Sigmoid colon (tissue), 6 donors: ENCODE measurements at regions not wholly inside any gene's neighbourhood (a gene's known extent, or its start where the extent isn't known, plus 50 kb on each side); places are given as distances from the start of the nearest gene placed in this dataset.

Experiments
- DNase-seq: peaks from one replicate; pipeline ENCODE4 v3.0.0-alpha.2; 2019
- H3K27ac ChIP-seq, 4 donors: fragments of 200-600 bp; sonication (generic); one replicate each; pipeline ENCODE4 v1.5.1; 2016 to 2019; ENCODE audit warnings: mild to moderate bottlenecking in 1 of 4
- H3K27me3 ChIP-seq, 3 donors: fragments of 200-600 bp; sonication (generic); one replicate each; pipeline ENCODE4 v1.5.1; 2019; ENCODE audit warnings: mild to moderate bottlenecking in 1 of 3
- H3K36me3 ChIP-seq, 4 donors: fragments of 200-600 bp; sonication (generic); one replicate each; pipeline ENCODE4 v1.5.1; 2016 to 2019
- H3K4me1 ChIP-seq, 4 donors: fragments of 200-600 bp; sonication (generic); one replicate each; pipeline ENCODE4 v1.5.1; 2017 to 2019
- H3K4me3 ChIP-seq, 4 donors: fragments of 200-600 bp; sonication (generic); one replicate each; pipeline ENCODE4 v1.5.1; 2017 to 2019; ENCODE audit warnings: mild to moderate bottlenecking in 2 of 4, moderate library complexity in 1 of 4
- H3K9me3 ChIP-seq, 4 donors: fragments of 200-600 bp in 3 of 4; sonication (generic) in 3 of 4; one replicate each; pipeline versions ENCODE4 v1.5.1 to v1.6.1; 2013 to 2019
- EP300 ChIP-seq, 4 donors: sonication (generic); formaldehyde crosslinking; IDR thresholded peaks; one replicate each; pipeline ENCODE4 v1.6.1; 2017; ENCODE audit warnings: antibody characterized with exemption in 4 of 4
- POLR2A ChIP-seq, 2 donors: fragments of 450-650 bp; IDR thresholded peaks; one replicate each; pipeline ENCODE4 v1.6.1; 2016; ENCODE audit warnings: antibody characterized with exemption in 2 of 2, mild to moderate bottlenecking in 2 of 2, moderate library complexity in 2 of 2
- POLR2AphosphoS5 ChIP-seq, 4 donors: sonication (generic); formaldehyde crosslinking; IDR thresholded peaks; one replicate each; pipeline ENCODE4 v1.6.1; 2017; ENCODE audit warnings: antibody characterized with exemption in 4 of 4
- WGBS, 2 donors: extraction: QIAGEN DNeasy Blood & Tissue Kit; methylation state at CpG; one replicate each; pipeline ENCODE4 v1.1.7; 2013; 5-methylcytosine and 5-hydroxymethylcytosine counted together
- intact Hi-C: fragments of 100-400 bp; cut with DNase I; formaldehyde crosslinking; loops from one replicate; pipeline ENCODE4 v1.15.1; 2023
- TF ChIP-seq, protein P1 (sequence below), 4 experiments: fragments of 450-650 bp in 3 of 4; fragments of 200-600 bp in 1 of 4; IDR thresholded peaks; one replicate each; pipeline ENCODE4 v1.5.1; 2016 to 2019; ENCODE audit warnings: antibody characterized with exemption in 4 of 4, mild to moderate bottlenecking in 3 of 4, moderate library complexity in 2 of 4
- donor health status: healthy with polysubstance abuse.
- donor health status: healthy.

DNA sequence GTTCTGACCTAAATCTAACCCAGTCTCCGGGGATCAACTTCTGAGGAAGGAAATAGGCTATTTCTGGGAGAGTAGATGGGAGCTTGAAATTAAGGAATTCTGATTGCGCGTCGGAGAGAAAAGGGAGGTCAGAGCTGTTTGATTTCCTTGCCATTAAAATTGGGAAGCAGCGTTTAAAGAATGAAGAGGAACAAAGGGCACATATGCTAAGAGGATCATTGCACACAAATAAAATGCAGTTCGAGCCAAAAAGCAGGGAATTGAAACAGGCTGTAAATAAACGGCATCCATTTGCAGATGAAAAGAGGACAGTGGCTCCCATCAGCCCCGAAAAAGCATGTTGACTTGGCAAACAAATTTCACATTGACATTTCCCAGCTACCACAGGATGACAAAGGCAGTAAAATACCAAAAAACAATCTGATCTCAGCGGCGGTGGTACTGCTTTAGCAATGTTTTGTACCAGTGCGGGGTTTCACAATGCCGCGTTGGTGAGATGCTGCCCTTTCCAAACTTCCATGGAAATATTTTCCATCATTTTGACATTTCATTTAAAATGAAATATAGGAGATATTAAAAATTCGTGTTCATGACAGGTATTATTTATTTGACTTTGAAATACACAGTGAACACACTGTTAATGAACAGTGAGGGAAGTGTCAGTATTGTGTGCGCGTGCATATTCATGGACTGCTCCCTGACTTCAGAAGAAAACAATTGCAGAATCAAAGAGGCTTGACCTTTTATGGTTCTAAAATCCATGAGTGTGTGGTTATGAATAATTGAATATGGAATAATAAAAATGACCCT is 108.8 kb downstream of the SQOR start:
- Histone ChIP-seq H3K4me3 (peak overlapping the region in 3 of 4 donors; percentile 8 to 30 (median 28)), H3K9me3 (no peaks in the 10 kb centered on the region), H3K4me1 (peaks cover 0 to 13% (median 7%) of the 10 kb centered on the region in 4 donors), H3K27ac (peak overlapping the region in 2 of 4 donors; percentile 60 to 70), H3K36me3 (no peaks in the 10 kb centered on the region), H3K27me3 (no peaks in the 10 kb centered on the region)
- WGBS, 2 donors, result 49 to 52% methylated on average over 16 of the region's 16 CpGs
- no peak for TF ChIP-seq POLR2A (IDR thresholded peaks at IDR 0.05)
- peak in 3 of 4 donors; percentile 19 to 79 (median 52) for TF ChIP-seq POLR2AphosphoS5 (IDR thresholded peaks at IDR 0.05)
- DNase-seq, result peak; percentile 75
- intact Hi-C loops, result no loop called here

DNA sequence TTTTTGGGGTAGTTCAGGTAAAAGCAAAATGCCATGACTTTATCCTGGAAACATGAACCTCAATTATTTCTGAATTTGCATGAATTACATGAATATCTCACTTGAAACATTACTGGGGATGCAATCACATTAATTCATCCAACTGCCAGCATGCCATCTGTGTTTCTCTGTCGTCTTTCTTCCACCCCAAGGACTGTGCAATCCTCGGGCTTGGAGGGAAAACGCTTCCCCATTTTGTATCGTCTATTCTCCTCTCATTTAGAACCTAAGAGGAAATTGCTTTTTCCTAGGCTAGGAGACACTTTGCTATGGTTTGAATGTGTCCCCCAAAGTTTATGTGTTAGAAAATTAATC is 109.4 kb downstream of the SQOR start:
- TF ChIP-seq POLR2AphosphoS5 (IDR thresholded peaks at IDR 0.05), result no peak
- TF ChIP-seq POLR2A (IDR thresholded peaks at IDR 0.05), result no peak
- TF ChIP-seq, protein P1, sequence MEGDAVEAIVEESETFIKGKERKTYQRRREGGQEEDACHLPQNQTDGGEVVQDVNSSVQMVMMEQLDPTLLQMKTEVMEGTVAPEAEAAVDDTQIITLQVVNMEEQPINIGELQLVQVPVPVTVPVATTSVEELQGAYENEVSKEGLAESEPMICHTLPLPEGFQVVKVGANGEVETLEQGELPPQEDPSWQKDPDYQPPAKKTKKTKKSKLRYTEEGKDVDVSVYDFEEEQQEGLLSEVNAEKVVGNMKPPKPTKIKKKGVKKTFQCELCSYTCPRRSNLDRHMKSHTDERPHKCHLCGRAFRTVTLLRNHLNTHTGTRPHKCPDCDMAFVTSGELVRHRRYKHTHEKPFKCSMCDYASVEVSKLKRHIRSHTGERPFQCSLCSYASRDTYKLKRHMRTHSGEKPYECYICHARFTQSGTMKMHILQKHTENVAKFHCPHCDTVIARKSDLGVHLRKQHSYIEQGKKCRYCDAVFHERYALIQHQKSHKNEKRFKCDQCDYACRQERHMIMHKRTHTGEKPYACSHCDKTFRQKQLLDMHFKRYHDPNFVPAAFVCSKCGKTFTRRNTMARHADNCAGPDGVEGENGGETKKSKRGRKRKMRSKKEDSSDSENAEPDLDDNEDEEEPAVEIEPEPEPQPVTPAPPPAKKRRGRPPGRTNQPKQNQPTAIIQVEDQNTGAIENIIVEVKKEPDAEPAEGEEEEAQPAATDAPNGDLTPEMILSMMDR (IDR thresholded peaks at IDR 0.05), result no peak
- 57 to 80% methylated on average over 4 of the region's 4 CpGs for WGBS, 2 donors
- no peak for DNase-seq
- no peaks in the 10 kb centered on the region for H3K27me3 ChIP-seq
- H3K4me1 ChIP-seq, result peaks cover 0 to 13% (median 7%) of the 10 kb centered on the region in 4 donors
- H3K4me3 ChIP-seq, result peak overlapping the region in 1 of 4 donors; percentile 28
- intact Hi-C loops, result no loop called here
- H3K36me3 ChIP-seq, result no peaks in the 10 kb centered on the region
- H3K27ac ChIP-seq, result peak overlapping the region in 2 of 4 donors; percentile 60 to 70
- no peaks in the 10 kb centered on the region for H3K9me3 ChIP-seq

DNA sequence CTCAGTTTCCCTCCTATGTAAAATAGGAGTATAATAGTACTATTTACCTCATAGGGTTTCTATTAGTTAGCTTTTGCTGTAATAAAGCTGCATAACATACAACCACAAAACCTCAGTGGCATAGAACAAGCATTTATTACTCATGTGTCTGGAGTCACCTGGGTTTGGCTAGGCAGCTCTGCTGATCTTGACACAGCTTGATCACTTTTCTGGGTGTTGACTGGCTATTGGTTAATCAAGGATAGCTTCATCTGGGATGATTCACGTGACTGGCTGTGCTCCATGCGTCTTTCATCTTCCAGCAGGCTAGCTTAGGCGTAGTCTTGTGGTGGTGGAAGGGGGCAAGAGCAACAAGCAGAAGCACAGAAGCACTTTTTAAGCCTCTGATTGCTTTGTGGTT is 112.6 kb downstream of the SQOR start:
- intact Hi-C loops, result no loop called here
- no peaks in the 10 kb centered on the region for H3K9me3 ChIP-seq
- H3K36me3 ChIP-seq, result no peaks in the 10 kb centered on the region
- peaks cover 0 to 13% (median 7%) of the 10 kb centered on the region in 4 donors for H3K4me1 ChIP-seq
- no peak overlapping the region for H3K4me3 ChIP-seq
- no peak for DNase-seq
- TF ChIP-seq EP300 (IDR thresholded peaks at IDR 0.05) (no peak), POLR2AphosphoS5 (IDR thresholded peaks at IDR 0.05) (no peak), POLR2A (IDR thresholded peaks at IDR 0.05) (no peak)
- TF ChIP-seq, protein P1 (IDR thresholded peaks at IDR 0.05), result no peak
- WGBS, 2 donors, result 75 to 77% methylated on average over 3 of the region's 3 CpGs
- H3K27me3 ChIP-seq, result no peaks in the 10 kb centered on the region
- H3K27ac ChIP-seq, result no peak overlapping the region

DNA sequence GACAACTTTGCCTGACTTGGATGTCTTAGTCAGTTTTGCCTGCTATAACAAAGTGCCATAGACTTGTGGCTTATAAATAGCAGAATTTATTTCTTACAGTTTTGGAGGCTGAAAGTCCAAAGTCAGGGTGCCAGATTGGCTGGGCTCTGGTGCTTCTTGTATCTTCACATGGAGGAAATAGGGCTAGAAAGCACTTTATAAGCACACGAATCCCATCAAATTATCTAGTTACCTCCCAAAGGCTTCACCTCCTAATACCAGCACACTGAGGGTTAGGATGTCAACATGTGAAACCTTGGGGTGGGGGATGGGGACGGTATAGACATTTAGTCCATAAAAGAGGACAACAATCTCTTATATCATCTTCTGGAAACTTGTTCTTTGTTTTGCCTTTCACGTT is 116.8 kb downstream of the SQOR start:
- DNase-seq, result no peak
- H3K27me3 ChIP-seq, result no peaks in the 10 kb centered on the region
- H3K27ac ChIP-seq, result no peak overlapping the region
- no peaks in the 10 kb centered on the region for H3K9me3 ChIP-seq
- TF ChIP-seq POLR2AphosphoS5 (IDR thresholded peaks at IDR 0.05) (no peak), POLR2A (IDR thresholded peaks at IDR 0.05) (no peak), EP300 (IDR thresholded peaks at IDR 0.05) (no peak)
- TF ChIP-seq, protein P1 (IDR thresholded peaks at IDR 0.05), result no peak
- WGBS, 2 donors, result 66 to 75% methylated on average over 3 of the region's 3 CpGs
- intact Hi-C loops, result no loop called here
- no peaks in the 10 kb centered on the region for H3K36me3 ChIP-seq
- H3K4me1 ChIP-seq, result no peaks in the 10 kb centered on the region
- no peak overlapping the region for H3K4me3 ChIP-seq

DNA sequence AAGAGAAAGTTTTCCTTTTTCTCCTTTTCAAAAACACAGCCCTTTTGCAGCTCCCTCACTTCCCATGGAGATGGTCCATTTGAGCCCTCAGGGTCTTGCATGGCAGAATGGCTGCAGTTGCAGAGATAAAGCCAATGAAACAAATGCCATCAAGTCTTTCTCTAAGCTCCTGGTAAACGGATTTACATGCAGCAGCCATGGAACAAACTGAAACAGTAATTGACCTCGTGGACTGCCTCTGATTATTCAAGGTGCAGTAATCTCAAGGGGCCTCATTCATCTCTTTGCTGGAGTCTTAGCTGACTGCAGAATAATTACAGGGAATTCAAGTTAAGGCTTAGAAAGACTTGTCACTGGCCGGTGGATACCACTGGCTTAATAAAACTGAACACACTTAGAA is 125.1 kb downstream of the SQOR start:
- WGBS, 2 donors, result 32 to 66% methylated on average over 3 of the region's 3 CpGs
- H3K9me3 ChIP-seq, result no peaks in the 10 kb centered on the region
- no peaks in the 10 kb centered on the region for H3K27me3 ChIP-seq
- intact Hi-C loops, result no loop called here
- no peak overlapping the region for H3K27ac ChIP-seq
- H3K36me3 ChIP-seq, result no peaks in the 10 kb centered on the region
- H3K4me3 ChIP-seq, result no peak overlapping the region
- TF ChIP-seq, protein P1 (IDR thresholded peaks at IDR 0.05), result no peak
- TF ChIP-seq POLR2A (IDR thresholded peaks at IDR 0.05) (no peak), POLR2AphosphoS5 (IDR thresholded peaks at IDR 0.05) (no peak), EP300 (IDR thresholded peaks at IDR 0.05) (no peak)
- H3K4me1 ChIP-seq, result no peaks in the 10 kb centered on the region
- DNase-seq, result no peak
